Germinal center (tissue), 1 donor: ENCODE measurements at regions not wholly inside any gene's neighbourhood (a gene's known extent, or its start where the extent isn't known, plus 50 kb on each side); places are given as distances from the start of the nearest gene placed in this dataset.

Source experiments
- DNase-seq: peaks from one replicate; pipeline ENCODE4 v3.0.0; 2012; ENCODE audit warnings: mixed read lengths, low spot score

DNA sequence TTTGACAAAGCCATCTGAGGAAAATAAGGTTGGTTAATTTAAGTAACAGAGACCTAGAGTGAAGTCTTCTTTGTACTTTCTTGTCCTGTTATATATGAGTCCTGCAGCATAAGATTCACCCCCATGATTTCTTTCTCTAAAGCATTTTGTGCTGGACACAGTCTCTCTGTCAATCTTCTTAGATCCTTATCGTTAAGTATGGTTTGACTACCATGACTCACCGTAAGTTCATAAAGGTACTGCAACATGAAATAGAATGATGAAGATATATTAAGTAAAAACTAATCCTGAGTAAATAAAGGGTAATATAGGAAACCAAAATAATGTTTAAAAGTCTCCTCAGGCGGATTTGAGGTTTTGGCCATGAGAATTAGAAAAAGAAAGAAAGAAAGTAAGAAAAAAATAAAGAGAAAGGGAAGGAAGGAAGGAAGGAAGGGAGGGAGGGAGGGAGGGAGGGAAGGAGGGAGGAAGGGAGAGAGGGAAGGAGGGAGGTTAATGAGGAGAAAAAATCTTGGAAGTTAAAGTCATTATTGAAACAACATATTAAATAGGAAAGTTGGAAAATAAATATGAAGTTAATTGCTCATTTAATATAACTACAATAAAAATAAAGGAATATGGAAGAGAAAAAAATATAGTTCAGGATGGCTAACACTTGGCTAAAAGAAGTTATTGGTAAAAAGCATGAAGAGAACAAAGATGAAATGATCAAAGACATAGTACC, 980.3 kb upstream of the CDH2 start:
- DNase-seq: no peak

DNA sequence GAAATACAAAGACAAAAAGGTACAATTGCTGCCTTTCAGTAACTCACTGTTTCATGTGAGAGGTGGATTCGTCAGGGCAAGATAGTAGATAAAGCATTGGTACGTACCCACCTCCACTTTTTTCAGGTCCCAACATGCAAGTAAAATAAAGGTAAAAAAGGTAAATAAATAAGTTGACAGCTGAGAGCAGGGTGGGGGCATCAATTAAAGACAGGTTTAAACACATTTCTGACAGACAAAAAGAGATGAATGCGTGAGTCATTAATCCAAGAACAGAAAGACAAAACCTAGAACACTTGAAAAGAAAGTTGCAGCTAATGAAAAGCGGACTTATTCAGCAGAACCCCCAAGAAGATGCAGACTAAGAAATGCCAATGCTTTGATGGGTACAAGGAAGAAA, 979.6 kb upstream of the CDH2 start:
- DNase-seq: no peak

DNA sequence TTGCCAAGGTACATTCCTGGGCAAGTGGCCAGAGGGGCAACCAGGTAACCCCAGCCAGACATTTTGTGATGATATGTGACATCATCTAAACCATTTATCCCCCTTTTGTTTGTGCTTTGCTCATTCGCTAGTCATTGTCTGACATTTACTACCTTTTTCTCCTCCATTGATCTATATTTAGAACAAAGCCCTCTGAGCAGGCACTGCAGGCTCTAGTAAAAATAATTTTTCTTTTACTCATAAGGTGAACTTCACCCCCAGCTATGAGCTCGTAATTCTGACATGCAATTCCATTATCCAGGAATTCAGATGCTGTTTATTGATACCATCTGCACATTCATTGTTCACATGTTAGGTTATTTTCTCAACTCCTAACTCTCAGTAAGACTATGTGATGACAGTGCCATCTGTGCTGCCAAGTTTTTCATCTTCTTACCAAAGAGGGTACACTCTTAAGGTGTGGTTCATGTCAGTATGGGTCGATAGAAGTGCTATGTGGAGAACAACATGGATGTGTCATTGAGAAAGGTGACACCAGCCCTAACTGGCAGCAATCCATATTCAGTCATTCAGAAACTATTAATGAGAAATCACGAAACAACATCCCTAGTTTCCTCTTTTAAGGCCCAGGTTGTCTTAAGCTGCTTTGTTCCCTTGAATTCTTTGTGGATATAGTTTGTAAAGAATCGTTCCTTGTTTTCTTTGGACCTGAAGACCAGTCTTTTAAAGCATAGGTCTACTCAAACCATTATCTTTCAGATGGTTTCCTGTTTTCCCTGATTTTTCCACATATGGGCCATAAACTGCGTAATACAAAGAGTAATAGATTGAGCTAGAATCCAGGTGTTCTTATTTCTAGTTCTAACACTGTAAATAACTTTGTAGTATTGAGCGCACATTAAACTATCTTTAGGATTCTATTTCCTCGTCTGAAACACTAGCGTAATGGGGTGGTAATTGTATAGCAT, 978.1 kb upstream of the CDH2 start:
- DNase-seq: no peak

DNA sequence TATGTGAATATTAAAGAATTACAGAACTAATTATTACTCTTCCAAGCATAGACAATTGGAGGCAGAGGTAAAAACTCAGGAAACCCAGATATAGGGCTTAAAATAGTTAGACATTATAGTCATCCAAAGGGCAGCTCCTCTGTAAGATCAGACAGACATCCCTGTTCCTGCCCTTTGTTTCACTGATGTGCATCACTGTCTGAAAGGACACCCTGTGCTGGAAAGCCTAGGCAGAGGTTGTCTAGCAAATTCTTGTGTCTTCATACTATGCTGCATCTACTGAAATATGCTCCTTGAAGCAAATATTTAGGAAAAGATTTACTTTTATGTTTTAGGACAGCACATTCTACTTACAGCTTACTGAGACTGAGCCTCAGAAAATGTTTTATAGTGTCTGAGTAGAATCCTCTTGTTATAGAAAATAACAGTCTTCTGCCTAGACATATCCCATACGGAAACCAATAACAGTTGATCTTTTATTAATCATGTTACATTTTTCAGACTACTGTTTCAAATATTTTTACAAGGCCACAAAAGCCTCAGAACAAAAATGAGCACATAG, 977.3 kb upstream of the CDH2 start:
- DNase-seq: no peak

DNA sequence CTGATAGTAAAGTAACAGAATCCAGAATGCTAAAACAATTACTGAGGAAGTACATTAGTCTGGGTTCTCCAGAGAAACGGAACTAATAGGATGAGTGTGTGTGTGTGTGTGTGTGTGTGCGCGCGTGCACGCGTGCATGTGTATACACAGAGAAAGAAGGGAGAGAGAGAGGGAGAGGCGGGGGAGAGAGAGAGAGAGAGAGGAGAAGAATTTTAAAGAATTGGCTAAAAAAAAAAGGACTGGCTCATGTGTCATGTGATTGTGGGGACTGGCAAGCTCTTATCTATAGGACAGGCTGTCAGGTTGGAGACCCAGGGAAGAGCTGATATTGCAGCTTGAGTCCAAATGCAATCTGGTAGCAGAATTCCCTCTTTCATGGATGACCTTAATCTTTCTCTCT, 976.2 kb upstream of the CDH2 start:
- DNase-seq: no peak

DNA sequence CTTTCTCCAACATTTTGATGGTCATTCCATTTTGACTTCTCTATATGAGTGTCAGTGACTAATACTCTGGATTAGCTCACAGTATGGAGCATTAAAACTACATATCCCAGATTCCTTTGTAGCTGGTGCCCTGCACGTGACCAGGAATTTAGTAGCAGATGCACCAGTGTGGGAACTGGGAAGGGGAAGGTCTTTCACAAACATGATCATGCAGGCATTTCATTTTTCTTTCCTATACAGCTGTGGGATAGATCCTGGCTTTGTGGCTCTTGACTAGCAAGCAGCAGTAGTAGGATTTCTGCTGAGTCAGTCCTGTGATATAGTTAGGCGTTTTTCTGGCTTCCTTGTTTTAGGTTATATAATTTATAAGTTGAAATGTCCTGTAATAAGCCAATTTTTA, 971.0 kb upstream of the CDH2 start:
- DNase-seq: no peak

DNA sequence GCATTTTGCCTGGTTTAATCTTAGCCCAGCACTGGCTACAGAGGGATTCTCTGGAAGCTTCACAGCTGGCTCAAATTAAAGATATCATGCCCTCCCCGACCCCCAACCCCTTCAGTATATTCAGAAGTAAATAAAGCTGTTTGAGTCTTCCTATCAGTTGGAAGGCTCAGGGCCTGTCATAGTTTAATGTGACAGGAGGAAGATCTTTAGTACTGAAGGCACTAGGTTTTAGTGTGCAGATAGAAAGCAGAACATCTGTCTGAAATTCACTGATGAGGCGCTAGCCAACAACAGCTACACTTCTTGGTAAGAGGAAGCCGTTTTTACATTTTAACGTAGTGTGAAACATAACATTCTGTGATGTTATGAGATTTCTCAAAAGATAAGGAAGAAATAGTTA, 969.1 kb upstream of the CDH2 start:
- DNase-seq: no peak

DNA sequence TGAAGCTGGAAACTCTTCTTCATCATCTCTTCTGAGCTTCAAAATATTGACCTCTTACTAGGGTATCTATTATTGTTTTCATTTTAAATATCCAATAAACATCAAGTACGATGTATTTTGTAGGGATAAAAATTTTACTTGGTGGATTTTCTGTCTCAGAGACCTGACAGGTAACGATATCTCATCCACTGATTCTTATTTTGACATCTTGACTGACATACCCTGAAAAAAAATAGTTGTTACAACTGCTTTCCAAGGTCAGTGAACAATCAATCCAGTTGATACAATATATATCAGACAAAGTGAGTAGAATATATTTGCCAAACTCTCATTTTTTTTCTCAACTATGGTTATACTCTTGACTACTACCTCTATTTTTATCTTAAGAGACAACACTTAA, 963.7 kb upstream of the CDH2 start:
- no peak for DNase-seq

DNA sequence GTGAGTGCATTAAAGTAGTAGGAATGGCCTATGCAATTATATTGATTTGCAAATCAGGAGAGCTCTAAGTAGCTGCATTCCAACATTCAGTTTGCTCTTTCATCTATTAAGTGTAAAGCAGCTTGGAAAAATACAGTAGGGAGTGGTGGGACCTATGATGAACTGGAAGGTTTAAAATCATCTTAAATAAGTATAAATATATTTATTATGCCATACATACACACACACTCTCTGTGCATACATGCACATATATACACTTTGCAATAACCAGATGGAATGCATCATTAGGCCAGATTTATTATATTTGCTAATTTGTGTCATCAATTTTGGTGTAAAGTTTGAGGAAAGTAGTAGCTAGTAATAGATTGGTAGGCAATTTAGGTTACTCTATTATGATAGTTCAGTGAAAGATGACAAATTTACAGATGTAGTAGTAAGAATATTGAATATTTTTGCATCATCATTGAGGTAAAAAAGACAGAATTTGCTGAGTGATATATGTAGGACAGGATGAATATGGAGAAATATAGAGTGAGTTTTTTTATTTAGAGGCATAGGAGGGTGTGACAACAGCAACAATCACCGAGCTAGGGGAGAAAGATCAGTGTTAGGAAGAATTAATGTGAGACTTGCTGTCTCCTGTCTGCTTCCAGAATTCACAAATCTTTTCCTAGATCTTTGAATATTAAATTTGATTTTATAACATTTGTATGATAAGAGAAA, 961.0 kb upstream of the CDH2 start:
- DNase-seq: no peak

DNA sequence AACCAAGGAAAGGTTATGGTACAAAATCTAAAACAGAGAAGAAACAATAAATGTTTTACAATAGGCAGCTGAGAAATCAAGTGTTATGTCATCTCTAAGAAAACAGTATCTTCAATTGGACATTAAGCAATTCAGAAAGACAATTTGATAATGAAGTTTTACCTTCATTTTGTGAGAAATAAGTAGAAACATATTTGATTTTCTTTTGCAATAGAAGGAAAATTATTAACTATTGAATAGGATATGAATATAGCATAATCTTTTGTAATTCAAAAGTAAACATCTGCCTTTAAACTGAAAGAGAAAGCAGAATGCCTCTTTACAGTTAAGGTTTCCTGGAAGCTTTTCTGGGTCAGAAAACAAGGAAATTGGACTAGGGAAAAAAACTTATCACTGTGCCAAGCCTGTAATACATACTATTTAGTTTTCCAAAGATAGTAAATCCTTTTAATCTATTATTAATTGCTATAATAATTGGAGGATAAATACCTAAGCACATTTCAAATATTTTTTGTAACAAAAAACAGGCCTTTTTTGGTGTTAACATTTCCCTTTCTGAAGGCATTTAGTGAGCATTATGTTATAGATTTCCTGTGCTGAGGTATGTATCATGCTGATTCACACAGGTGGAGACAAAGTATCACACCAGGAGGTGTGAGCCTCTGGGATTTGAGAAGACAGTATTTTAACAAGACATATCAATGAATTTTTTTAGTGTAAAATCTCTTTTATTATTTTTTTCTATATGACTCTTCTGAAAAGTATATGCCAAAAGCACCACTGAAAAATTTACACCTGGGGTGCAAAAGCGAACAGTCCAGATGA, 947.0 kb upstream of the CDH2 start:
- DNase-seq: no peak

DNA sequence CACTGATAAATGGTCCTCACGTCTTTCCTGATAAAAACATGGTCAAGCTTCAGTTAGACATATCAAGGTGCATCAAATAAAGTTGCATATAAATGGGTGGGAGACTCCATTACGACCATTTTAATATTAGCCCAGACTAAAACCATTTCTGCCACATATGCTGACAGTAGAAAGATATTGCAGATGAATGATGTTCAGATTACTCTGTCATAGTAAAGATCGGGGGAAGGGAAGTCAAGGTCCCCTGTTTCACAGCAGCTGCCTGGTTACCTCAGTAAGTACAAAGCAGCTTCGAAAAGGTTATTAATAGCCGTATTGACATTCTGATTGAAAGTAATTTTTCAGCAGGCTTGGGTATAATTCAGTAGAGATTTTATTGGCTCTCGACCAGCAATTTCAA, 927.7 kb upstream of the CDH2 start:
- DNase-seq: no peak

DNA sequence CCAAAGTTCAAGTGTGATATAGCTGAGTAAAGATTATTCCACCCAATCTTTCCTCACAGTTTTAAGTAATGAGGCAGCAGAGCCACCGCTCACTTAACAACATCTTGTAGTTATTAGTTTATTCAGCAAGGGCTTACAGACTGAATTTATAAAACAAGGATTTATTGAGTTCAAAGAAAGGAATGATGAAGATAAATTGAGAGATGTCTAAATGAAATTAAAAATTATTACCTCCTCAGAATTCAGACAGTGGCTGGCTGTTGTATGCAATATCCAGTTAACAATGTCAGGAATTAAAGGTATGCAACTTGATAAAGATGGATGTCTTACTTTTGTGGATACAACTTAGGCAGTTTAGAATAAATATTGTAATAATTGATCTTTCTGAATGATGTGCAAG, 927.3 kb upstream of the CDH2 start:
- DNase-seq: no peak

DNA sequence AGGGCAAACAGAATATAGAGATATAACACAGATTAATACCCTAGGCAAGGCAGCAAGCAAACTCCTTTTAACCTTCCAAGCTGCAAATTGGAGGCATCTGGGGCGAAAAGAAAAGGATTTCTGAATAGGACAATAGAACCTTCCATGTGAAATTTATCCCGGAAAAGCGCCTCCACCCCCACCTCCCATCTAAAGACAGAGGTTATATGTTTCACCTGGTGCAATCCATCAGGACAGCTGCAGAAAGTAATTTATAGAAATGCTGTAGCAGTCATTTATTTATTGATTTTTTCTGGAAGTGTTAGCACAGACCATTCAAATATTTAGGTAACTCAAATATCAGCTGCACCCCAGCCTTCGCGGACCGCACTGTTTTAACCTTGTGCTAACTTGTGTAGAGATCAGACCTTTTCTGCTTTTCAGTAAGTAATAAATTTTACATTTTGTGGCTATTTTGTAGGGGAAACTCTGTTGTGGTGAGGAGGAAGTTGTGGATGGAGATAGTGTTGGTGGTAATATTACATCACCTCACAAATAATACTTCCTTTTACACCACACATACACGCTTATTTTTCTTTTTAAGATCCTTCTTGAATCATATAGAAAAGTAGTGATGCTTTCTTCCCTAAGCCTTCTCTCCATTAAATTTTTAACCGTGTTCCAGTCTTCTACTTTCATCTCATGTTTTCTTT, 919.3 kb upstream of the CDH2 start:
- no peak for DNase-seq

DNA sequence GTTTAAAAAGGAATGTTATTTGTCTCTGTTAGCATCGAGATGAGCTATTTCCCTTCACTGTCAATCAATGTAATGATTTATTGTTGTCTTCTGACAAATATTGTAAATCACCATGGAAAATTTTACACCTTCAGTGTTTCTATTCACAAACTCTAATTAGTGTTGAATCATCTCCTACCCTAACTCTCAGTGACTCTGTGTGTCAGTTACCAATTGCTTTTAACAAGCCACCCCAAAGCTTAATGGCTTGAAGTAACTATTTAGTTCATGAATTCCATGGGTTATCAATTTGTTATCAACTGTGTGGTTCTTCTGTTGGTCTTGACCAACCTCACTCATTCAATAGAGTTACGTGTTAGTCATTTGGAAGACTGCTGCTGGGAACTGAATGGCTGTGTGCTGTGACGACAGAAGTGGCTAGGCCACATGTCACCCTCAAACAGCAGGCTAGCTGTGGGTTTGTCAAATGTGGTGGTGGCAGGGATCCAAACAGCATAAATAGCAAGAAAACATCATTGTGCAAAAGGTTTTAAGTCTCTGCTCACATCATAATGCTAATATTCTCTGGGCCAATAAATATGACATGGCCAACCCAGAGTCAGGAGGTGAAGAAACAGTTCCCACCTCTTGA, 910.8 kb upstream of the CDH2 start:
- DNase-seq: no peak

DNA sequence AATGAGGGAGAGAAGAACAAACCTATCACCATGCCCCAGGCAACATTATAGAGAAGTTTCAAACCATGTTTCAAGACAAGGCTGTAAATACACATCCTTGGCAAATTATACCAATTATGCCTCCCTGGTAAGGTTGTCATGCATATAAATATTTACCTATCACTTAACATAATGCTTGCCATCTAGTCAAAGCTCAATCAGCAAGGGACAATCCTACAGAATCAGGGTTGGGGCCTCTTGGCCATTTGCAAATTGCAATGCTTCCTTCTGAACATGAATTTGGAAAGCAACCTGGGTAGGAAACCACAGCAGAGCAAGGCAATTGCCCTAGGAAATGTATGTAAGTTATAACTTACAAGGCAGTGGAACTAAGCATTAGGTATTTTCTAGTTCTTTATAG, 907.2 kb upstream of the CDH2 start:
- DNase-seq: no peak

DNA sequence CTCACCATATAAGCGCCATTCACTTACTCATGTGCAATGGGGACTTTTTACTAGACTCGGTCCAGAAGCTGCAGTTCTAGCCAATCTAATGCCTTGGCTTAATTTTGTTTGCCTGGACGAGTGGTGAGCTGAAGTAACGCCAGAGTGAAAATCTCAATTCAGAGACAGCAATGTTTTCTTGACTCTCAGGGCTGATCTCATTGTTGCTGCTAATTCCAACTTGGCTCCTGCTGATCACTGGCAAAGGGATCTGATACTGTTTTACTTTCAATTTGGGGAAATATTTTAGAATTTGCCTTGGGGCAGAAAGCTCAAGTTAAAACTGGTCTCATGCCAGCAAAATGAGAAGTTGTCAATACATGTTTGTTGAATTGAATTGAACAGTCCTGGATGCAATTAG, 906.6 kb upstream of the CDH2 start:
- no peak for DNase-seq

DNA sequence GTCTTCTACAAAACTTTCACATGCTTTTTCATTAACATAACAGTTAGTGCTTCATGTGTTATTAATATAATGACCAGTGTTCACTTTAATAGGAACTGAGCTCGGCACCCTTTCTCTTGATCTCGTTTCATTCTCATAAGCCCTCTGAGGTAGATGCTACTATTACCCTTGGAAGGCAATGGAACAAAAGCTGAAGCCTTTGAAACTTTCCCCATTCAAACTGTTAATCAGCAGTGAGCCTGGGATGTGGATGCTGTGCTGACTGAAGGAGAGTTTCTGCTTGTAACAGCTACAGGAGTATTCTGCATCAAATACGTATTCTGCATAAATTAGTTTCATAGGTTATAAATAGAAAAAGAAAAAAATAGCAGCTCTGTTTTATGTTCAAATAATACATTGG, 904.0 kb upstream of the CDH2 start:
- DNase-seq: no peak

DNA sequence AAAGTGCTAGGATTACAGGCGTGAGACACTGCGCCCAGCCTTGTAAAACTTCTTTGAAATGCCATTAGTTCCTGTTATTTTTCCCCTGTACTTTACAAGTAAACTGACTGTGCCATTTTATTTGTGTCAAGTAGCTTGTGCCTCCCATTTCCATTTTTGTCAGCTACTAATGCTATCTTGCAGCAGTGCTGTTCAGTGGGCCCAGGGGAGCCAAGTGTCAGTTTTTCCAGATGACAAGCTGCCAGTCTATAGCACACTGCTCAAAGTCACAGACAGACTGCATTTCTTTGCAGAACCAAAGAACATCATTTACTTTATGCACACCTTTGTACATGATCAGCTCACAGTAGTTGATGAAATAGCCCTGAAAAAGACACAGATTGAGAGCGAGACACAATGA, 901.3 kb upstream of the CDH2 start:
- DNase-seq: no peak

DNA sequence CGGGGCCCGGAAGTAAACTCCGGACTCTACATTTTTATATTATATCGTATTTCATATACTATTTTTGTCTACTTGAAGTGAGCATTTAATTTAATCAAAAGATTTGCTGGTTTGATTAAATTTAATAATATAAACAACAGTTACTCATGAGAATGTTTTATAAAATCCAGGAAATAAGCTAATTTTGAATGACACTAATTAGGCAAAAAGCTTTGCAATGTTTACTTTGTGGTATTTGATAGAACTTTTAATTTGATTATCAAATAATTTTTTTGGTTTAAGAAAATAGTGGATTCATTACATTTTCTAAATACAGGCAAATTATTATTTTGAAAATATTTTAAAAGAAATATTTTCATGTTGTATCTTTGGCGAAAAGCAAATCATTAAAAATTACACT, 900.4 kb upstream of the CDH2 start:
- DNase-seq: no peak

DNA sequence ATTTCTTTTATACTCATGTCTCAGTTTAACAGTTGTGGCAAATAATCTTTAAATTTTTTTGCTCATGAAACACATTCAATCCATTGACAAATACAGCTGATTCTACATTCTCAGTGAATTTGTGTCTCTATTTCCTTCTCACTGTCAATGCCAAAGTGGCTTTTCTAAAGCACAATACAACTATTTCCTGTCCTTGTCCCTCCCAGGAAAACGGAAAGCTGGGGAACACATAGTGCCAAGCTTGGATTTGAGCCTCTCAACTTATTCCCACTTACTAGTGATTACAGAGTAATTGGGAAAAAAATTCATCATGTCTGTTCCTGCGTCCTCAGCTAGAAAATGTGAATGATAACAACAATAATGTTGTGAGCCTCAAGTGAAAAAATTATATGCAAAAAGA, 899.7 kb upstream of the CDH2 start:
- DNase-seq: no peak

DNA sequence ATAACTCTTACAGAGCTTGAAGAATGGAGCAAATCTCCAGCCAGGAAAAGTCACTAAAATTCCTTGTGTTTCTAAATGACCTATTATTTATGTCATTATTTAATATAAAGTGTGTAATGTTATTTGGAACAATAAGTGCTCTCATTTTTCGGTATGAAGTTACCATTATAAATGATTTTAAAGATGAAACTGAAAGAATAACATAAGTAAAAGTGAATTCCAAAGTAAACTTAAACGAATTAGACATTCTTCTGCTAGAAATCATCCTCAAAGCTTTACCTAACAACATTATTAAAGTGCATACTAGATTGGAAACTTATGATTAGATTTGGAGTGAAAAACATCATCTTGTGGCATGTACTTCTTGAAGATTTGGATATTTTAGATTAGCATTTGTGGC, 897.2 kb upstream of the CDH2 start:
- no peak for DNase-seq
